ENCODE measurements at regions not wholly inside any gene's neighbourhood (a gene's known extent, or its start where the extent isn't known, plus 50 kb on each side); places are given as distances from the start of the nearest gene placed in this dataset.

DNA sequence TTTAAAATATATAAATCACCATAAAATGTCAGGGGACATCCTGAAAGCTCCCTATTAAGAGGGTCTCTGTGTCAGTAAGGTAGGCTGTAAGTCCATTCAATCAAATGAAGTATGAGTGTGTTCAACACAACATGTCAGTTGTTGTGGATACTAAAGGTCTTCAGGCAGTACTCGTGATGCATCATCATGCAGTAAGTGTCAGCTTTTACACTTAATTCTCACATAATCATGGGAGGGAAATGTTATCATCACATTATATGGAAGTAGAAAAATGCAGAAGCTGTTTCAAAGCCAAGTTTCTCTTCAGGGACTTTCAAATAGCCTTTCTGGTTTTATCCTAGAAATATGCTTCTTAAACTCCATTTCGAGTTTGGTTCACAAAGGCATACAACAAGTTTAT is 477.1 kb upstream of the ID2 start:
- DNase-seq, result no peak
- no peaks in the 10 kb centered on the region; the same call in 1 of the 2 replicates for H3K27me3 Mint-ChIP-seq (ENCODE audit: insufficient read depth)
- H3K36me3 Mint-ChIP-seq (ENCODE audit: low read depth), result no peaks in the 10 kb centered on the region; the same call in 1 of the 2 replicates
- TF ChIP-seq, protein P1, sequence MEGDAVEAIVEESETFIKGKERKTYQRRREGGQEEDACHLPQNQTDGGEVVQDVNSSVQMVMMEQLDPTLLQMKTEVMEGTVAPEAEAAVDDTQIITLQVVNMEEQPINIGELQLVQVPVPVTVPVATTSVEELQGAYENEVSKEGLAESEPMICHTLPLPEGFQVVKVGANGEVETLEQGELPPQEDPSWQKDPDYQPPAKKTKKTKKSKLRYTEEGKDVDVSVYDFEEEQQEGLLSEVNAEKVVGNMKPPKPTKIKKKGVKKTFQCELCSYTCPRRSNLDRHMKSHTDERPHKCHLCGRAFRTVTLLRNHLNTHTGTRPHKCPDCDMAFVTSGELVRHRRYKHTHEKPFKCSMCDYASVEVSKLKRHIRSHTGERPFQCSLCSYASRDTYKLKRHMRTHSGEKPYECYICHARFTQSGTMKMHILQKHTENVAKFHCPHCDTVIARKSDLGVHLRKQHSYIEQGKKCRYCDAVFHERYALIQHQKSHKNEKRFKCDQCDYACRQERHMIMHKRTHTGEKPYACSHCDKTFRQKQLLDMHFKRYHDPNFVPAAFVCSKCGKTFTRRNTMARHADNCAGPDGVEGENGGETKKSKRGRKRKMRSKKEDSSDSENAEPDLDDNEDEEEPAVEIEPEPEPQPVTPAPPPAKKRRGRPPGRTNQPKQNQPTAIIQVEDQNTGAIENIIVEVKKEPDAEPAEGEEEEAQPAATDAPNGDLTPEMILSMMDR (IDR thresholded peaks at IDR 0.05), result no peak
- H3K4me3 Mint-ChIP-seq, result no peak overlapping the region
- no peaks in the 10 kb centered on the region for H3K4me1 Mint-ChIP-seq (ENCODE audit: low read depth)
- peaks cover 11% of the 10 kb centered on the region for H3K9me3 Mint-ChIP-seq
- no peak overlapping the region for H3K27ac Mint-ChIP-seq

DNA sequence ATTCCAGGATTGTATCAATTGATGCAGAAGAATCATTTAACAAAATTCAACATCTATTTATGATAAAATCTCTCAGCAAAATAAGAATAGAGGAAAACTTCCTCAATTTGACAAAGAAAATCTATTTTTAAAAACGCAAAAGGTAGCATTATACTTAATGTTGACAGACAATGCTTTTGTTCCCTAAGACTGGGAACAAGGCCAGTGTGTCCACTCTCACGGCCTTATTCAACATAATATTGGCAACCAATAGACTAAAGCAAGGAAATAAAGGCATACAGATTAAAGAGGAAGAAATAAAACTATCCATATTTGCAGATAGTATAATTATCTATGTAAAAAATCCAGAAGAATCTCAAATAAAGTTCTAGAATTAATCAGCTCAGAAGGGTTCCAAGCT is 472.4 kb upstream of the ID2 start:
- no peak overlapping the region for H3K27ac Mint-ChIP-seq
- H3K9me3 Mint-ChIP-seq, result peaks cover 11% of the 10 kb centered on the region
- no peak for DNase-seq
- TF ChIP-seq, protein P1 (IDR thresholded peaks at IDR 0.05), result no peak
- H3K36me3 Mint-ChIP-seq (ENCODE audit: low read depth), result no peaks in the 10 kb centered on the region; the same call in 1 of the 2 replicates
- H3K4me3 Mint-ChIP-seq, result no peak overlapping the region
- H3K4me1 Mint-ChIP-seq (ENCODE audit: low read depth), result peaks cover 8% of the 10 kb centered on the region
- H3K27me3 Mint-ChIP-seq (ENCODE audit: insufficient read depth), result no peaks in the 10 kb centered on the region

- Mint-ChIP-seq H3K36me3 (ENCODE audit: low read depth) (no peaks in the 10 kb centered on the region; the same call in 1 of the 2 replicates), H3K27ac (no peak overlapping the region), H3K27me3 (ENCODE audit: insufficient read depth) (no peaks in the 10 kb centered on the region), H3K9me3 (peaks cover 11% of the 10 kb centered on the region), H3K4me3 (no peak overlapping the region), H3K4me1 (ENCODE audit: low read depth) (peaks cover 8% of the 10 kb centered on the region)
- DNase-seq, result no peak
- TF ChIP-seq, protein P1 (IDR thresholded peaks at IDR 0.05), result no peak
Measured at GRCh38 chr2:8211384-8211783, 470.5 kb upstream of the ID2 start.

GRCh38 chr2:8212239-8212638 is 469.6 kb upstream of the ID2 start:
- no peak overlapping the region for H3K27ac Mint-ChIP-seq

GRCh38 chr2:8214036-8214615 is 467.7 kb upstream of the ID2 start:
- peaks cover 5% of the 10 kb centered on the region; the same call in 1 of the 2 replicates for H3K27me3 Mint-ChIP-seq (ENCODE audit: insufficient read depth)
- no peaks in the 10 kb centered on the region; the same call in 1 of the 2 replicates for H3K9me3 Mint-ChIP-seq
- H3K36me3 Mint-ChIP-seq (ENCODE audit: low read depth), result no peaks in the 10 kb centered on the region
- TF ChIP-seq, protein P1 (IDR thresholded peaks at IDR 0.05), result no peak
- H3K4me1 Mint-ChIP-seq (ENCODE audit: low read depth), result peaks cover 8% of the 10 kb centered on the region
- no peak overlapping the region for H3K4me3 Mint-ChIP-seq
- H3K27ac Mint-ChIP-seq, result no peak overlapping the region
- no peak for DNase-seq

More at GRCh38 chr2:8212239-8212638, 469.6 kb upstream of the ID2 start:
- H3K4me1 Mint-ChIP-seq (ENCODE audit: low read depth), result peaks cover 8% of the 10 kb centered on the region
- TF ChIP-seq, protein P1 (IDR thresholded peaks at IDR 0.05), result no peak
- H3K4me3 Mint-ChIP-seq, result no peak overlapping the region
- H3K36me3 Mint-ChIP-seq (ENCODE audit: low read depth), result no peaks in the 10 kb centered on the region; the same call in 1 of the 2 replicates
- no peaks in the 10 kb centered on the region for H3K27me3 Mint-ChIP-seq (ENCODE audit: insufficient read depth)
- peaks cover 10% of the 10 kb centered on the region for H3K9me3 Mint-ChIP-seq
- no peak for DNase-seq

Data from HFFc6 (cell line).